Keratinocyte (primary cell): ENCODE measurements at regions not wholly inside any gene's neighbourhood (a gene's known extent, or its start where the extent isn't known, plus 50 kb on each side); places are given as distances from the start of the nearest gene placed in this dataset.

ENCODE experiments used
- DNase-seq: peaks from one replicate; pipeline ENCODE4 v3.0.0-alpha.2; 2011; ENCODE audit warnings: low read depth, missing footprints, low spot score
- FAIRE-seq: peaks from 2 replicates; lab custom pipeline; 2011; peaks lifted over from hg19 to GRCh38; lab: Jason Lieb, UNC
- H2AFZ ChIP-seq: 2 replicates; pipeline ENCODE4 v1.6.0; 2012; ENCODE audit warnings: low read length, control low read depth, inconsistent platforms; ENCODE audit not compliant: control insufficient read depth
- H3K27ac ChIP-seq: 2 replicates; pipeline ENCODE4 v1.5.1; 2011; ENCODE audit warnings: low read length; ENCODE audit not compliant: control insufficient read depth, insufficient read depth
- H3K27me3 ChIP-seq: 3 replicates; pipeline ENCODE4 v1.6.0; 2011; ENCODE audit warnings: low read length; ENCODE audit not compliant: control insufficient read depth, insufficient read depth; ENCODE audit errors: extremely low read depth
- H3K36me3 ChIP-seq, 2 experiments: 2 replicates in 1 of 2; 3 replicates in 1 of 2; pipeline ENCODE4 v1.5.1; 2011; ENCODE audit warnings: low read length in 2 of 2, mild to moderate bottlenecking in 1 of 2; ENCODE audit not compliant: control insufficient read depth in 2 of 2, insufficient read depth in 2 of 2; ENCODE audit errors: extremely low read depth in 1 of 2
- H3K4me1 ChIP-seq: 3 replicates; pipeline ENCODE4 v1.5.1; 2011; ENCODE audit warnings: low read length; ENCODE audit not compliant: control insufficient read depth, insufficient read depth; ENCODE audit errors: extremely low read depth
- H3K4me2 ChIP-seq: 3 replicates; pipeline ENCODE4 v1.6.0; 2011; ENCODE audit warnings: low read depth, low read length; ENCODE audit not compliant: control insufficient read depth, insufficient read depth; ENCODE audit errors: extremely low read depth
- H3K4me3 ChIP-seq, 3 experiments: fragments of 200-600 bp in 1 of 3; sonication (generic) in 1 of 3; 2 replicates in 2 of 3; 3 replicates in 1 of 3; pipeline ENCODE4 v1.5.1; 2011 to 2016; ENCODE audit warnings: low read length in 3 of 3, mild to moderate bottlenecking in 3 of 3, control low read depth in 2 of 3, inconsistent platforms in 1 of 3, low read depth in 1 of 3, mixed read lengths in 1 of 3, mixed run types in 1 of 3, moderate library complexity in 1 of 3; ENCODE audit not compliant: control insufficient read depth in 2 of 3, insufficient read depth in 2 of 3; ENCODE audit errors: extremely low read depth in 1 of 3
- H3K79me2 ChIP-seq: 2 replicates; pipeline ENCODE4 v1.6.0; 2012; ENCODE audit warnings: low read length; ENCODE audit not compliant: control insufficient read depth, insufficient read depth
- H3K9ac ChIP-seq: 3 replicates; pipeline ENCODE4 v1.6.0; 2011; ENCODE audit warnings: low read length; ENCODE audit not compliant: control insufficient read depth, insufficient read depth; ENCODE audit errors: extremely low read depth
- H3K9me1 ChIP-seq: 3 replicates; pipeline ENCODE4 v1.6.0; 2011; ENCODE audit warnings: low read length; ENCODE audit not compliant: control insufficient read depth, insufficient read depth; ENCODE audit errors: extremely low read depth
- H3K9me3 ChIP-seq: 2 replicates; pipeline ENCODE4 v1.5.1; 2012; ENCODE audit warnings: low read depth, low read length; ENCODE audit not compliant: control insufficient read depth
- H4K20me1 ChIP-seq: 3 replicates; pipeline ENCODE4 v1.6.0; 2011; ENCODE audit warnings: low read length; ENCODE audit not compliant: control insufficient read depth, insufficient read depth; ENCODE audit errors: extremely low read depth
- EZH2 ChIP-seq: IDR thresholded peaks from one replicate; pipeline ENCODE4 v1.6.1; 2012; ENCODE audit warnings: inconsistent platforms, mild to moderate bottlenecking, low read length, moderate library complexity
- dilution Hi-C: fragments of 300-500 bp; cut with MboI; formaldehyde crosslinking; loops from one replicate; pipeline ENCODE4 v1.7.0; 2020; ENCODE audit warnings: low sequenced_read_pairs; ENCODE audit not compliant: extremely low pct_ligation_motif_present
- TF ChIP-seq, protein P1 (sequence below), 3 experiments: IDR thresholded peaks in 1 of 3; conservative IDR thresholded peaks in 1 of 3; optimal IDR thresholded peaks in 1 of 3; 2 replicates in 2 of 3; 3 replicates in 1 of 3; pipeline versions ENCODE3 to v1.5.1; 2011; ENCODE audit warnings: low read length in 3 of 3, mild to moderate bottlenecking in 3 of 3, moderate library complexity in 2 of 3, control low read depth in 1 of 3, inconsistent platforms in 1 of 3; ENCODE audit not compliant: insufficient read depth in 2 of 3; ENCODE audit errors: extremely low read depth in 1 of 3

DNA sequence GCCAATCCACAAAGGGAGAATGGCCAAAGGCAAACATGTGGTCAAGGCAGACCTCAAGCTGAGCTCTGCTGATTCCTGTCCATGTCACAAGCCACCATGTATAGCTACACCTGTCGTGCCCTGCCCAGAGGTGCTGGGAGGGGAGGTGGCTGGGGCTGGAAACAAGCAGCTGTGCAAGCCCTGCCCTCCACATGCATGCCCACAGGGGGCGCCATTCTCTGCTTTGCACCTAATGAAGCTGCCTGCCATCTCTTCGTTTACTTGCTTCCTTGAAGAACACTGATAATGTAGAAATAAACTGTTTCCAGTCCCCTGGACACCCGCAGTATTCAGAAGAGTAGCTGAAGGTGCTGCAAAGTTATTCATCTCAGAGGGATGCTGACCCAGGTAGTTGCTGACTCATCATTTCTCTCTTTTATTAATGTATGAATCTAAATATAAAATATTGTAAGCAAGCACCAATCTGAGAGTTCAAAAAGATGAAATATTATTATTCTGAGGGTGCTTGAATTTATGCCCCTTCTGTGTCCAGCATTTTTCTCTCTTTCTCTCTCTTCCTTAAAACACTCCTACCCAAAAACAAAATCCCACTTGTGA lies 278.6 kb downstream of the ADGRA3 start:
- Histone ChIP-seq H3K4me1 (no peaks in the 10 kb centered on the region), H3K27me3 (no peaks in the 10 kb centered on the region), H3K9me3 (no peaks in the 10 kb centered on the region), H3K9me1 (no peaks in the 10 kb centered on the region), H3K9ac (no peak overlapping the region), H3K79me2 (no peaks in the 10 kb centered on the region), H3K4me2 (no peak overlapping the region), H2AFZ (no peak overlapping the region), H4K20me1 (no peaks in the 10 kb centered on the region), H3K27ac (no peak overlapping the region), H3K4me3 (no peak overlapping the region), H3K36me3 (no peaks in the 10 kb centered on the region)
- DNase-seq, result no peak
- dilution Hi-C loops, result no loop called here
- TF ChIP-seq, protein P1, sequence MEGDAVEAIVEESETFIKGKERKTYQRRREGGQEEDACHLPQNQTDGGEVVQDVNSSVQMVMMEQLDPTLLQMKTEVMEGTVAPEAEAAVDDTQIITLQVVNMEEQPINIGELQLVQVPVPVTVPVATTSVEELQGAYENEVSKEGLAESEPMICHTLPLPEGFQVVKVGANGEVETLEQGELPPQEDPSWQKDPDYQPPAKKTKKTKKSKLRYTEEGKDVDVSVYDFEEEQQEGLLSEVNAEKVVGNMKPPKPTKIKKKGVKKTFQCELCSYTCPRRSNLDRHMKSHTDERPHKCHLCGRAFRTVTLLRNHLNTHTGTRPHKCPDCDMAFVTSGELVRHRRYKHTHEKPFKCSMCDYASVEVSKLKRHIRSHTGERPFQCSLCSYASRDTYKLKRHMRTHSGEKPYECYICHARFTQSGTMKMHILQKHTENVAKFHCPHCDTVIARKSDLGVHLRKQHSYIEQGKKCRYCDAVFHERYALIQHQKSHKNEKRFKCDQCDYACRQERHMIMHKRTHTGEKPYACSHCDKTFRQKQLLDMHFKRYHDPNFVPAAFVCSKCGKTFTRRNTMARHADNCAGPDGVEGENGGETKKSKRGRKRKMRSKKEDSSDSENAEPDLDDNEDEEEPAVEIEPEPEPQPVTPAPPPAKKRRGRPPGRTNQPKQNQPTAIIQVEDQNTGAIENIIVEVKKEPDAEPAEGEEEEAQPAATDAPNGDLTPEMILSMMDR (optimal IDR thresholded peaks at IDR 0.05 in 1 of 3, IDR thresholded peaks at IDR 0.05 in 1 of 3, conservative IDR thresholded peaks at IDR 0.05 in 1 of 3; ENCODE audit: extremely low read depth in 1 of 3, insufficient read depth in 2 of 3, low read length in 3 of 3), result peak; percentile 37 to 73 (median 61)
- no peak for TF ChIP-seq EZH2
- FAIRE-seq, result no peak

- H3K4me2 ChIP-seq, result no peak overlapping the region
- no peaks in the 10 kb centered on the region for H3K4me1 ChIP-seq
- no peaks in the 10 kb centered on the region for H3K27me3 ChIP-seq
- H4K20me1 ChIP-seq, result no peaks in the 10 kb centered on the region
- no peak for FAIRE-seq
- no peak for DNase-seq
- H3K79me2 ChIP-seq, result no peaks in the 10 kb centered on the region
- no peak overlapping the region for H2AFZ ChIP-seq
- TF ChIP-seq, protein P1 (optimal IDR thresholded peaks at IDR 0.05 in 1 of 3, IDR thresholded peaks at IDR 0.05 in 1 of 3, conservative IDR thresholded peaks at IDR 0.05 in 1 of 3; ENCODE audit: extremely low read depth in 1 of 3, insufficient read depth in 2 of 3, low read length in 3 of 3), result no peak
- TF ChIP-seq EZH2, result no peak
- H3K9me1 ChIP-seq, result no peaks in the 10 kb centered on the region
- no peak overlapping the region for H3K4me3 ChIP-seq
- no peaks in the 10 kb centered on the region for H3K36me3 ChIP-seq
- dilution Hi-C loops, result no loop called here
- no peak overlapping the region for H3K27ac ChIP-seq
- no peak overlapping the region for H3K9ac ChIP-seq
- no peaks in the 10 kb centered on the region for H3K9me3 ChIP-seq
Observed at GRCh38 chr4:22235698-22236097, 280.2 kb downstream of the ADGRA3 start.
